Prostate gland (tissue), 2 donors: ENCODE measurements at regions not wholly inside any gene's neighbourhood (a gene's known extent, or its start where the extent isn't known, plus 50 kb on each side); places are given as distances from the start of the nearest gene placed in this dataset.

Experiments
- POLR2A ChIP-seq: fragments of 450-650 bp; IDR thresholded peaks from one replicate; pipeline ENCODE4 v1.6.1; 2016; ENCODE audit warnings: antibody characterized with exemption, mild to moderate bottlenecking
- TF ChIP-seq, protein P1 (sequence below), 4 experiments: fragments of 200-600 bp in 2 of 4; fragments of 450-650 bp in 2 of 4; sonication (generic) in 2 of 4; IDR thresholded peaks; 1 replicate in 3 of 4; 2 replicates in 1 of 4; pipeline ENCODE4 v1.5.1; 2016 to 2019; ENCODE audit warnings: antibody characterized with exemption in 4 of 4, mild to moderate bottlenecking in 2 of 4, moderate library complexity in 2 of 4

DNA sequence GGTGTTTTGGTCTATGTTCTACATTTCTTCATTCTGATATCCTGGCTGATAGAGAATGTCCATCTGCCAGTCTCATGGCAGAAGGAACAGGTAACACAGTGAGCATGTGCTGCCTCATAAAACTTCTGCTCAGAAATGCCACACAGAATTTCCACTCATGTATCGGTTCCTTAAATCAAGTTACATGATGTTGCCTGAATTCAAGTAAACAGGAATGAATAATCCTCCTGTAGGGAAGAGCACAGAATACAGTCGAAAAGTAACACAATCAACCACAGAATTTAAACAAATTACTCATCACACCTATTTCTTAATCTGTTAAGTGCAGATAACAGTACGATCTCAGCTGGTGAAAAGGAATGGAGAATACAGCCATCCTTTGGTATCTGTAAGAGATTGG, 74.7 kb downstream of the FAM217A start:
- TF ChIP-seq, protein P1, sequence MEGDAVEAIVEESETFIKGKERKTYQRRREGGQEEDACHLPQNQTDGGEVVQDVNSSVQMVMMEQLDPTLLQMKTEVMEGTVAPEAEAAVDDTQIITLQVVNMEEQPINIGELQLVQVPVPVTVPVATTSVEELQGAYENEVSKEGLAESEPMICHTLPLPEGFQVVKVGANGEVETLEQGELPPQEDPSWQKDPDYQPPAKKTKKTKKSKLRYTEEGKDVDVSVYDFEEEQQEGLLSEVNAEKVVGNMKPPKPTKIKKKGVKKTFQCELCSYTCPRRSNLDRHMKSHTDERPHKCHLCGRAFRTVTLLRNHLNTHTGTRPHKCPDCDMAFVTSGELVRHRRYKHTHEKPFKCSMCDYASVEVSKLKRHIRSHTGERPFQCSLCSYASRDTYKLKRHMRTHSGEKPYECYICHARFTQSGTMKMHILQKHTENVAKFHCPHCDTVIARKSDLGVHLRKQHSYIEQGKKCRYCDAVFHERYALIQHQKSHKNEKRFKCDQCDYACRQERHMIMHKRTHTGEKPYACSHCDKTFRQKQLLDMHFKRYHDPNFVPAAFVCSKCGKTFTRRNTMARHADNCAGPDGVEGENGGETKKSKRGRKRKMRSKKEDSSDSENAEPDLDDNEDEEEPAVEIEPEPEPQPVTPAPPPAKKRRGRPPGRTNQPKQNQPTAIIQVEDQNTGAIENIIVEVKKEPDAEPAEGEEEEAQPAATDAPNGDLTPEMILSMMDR (IDR thresholded peaks at IDR 0.05) = no peak
- TF ChIP-seq POLR2A = no peak
